Activated naive CD4-positive, alpha-beta T cell treated with anti-CD3 and anti-CD28 coated beads, Interleukin-2, amount 10 ng/mL, durations not matched to agents 7 days and 5 days (primary cell): ENCODE measurements at regions not wholly inside any gene's neighbourhood (a gene's known extent, or its start where the extent isn't known, plus 50 kb on each side); places are given as distances from the start of the nearest gene placed in this dataset.

Source experiments
- CTCF ChIA-PET: fragments of 350-600 bp; sonication (Branson Sonifier 250); formaldehyde crosslinking; loops from one replicate; lab custom pipeline; 2021; ENCODE audit warnings: antibody characterized with exemption; lab: Charles Lee
- DNase-seq: peaks from one replicate; pipeline ENCODE4 v3.0.0-alpha.2; 2020
- H3K27ac Mint-ChIP-seq: one replicate; pipeline ENCODE4 v1.8.0; 2021; ENCODE audit warnings: mild to moderate bottlenecking, moderate library complexity, mixed read lengths
- H3K27me3 Mint-ChIP-seq: one replicate; pipeline ENCODE4 v1.8.0; 2021; ENCODE audit warnings: mild to moderate bottlenecking, mixed read lengths
- H3K36me3 Mint-ChIP-seq: one replicate; pipeline ENCODE4 v1.8.0; 2021; ENCODE audit warnings: mixed read lengths
- H3K4me1 Mint-ChIP-seq: one replicate; pipeline ENCODE4 v1.8.0; 2021; ENCODE audit warnings: mixed read lengths
- H3K4me3 Mint-ChIP-seq: one replicate; pipeline ENCODE4 v1.8.0; 2021; ENCODE audit warnings: mild to moderate bottlenecking, moderate library complexity, mixed read lengths
- H3K9me3 Mint-ChIP-seq: one replicate; pipeline ENCODE4 v1.8.0; 2021; ENCODE audit warnings: mixed read lengths

DNA sequence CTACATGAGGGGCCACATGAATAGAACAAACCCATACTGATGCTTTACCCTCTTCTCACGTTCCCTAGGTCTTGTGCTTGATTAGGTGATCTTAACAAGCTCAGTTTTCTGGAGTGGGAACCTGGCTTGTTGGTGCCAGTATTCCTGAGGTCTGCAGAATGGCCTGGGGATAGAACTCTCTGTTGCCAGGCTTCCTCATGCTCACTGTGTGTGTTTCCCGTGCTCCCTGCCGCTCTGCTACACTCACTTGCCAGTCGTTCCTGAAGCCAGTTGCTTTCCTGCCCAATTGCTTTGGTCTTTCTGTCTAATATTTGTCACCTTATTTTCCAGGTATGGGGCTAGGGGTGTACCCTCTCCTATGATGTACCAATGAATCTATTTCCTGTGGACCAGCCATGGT lies 2111.5 kb upstream of the PIK3C3 start:
- Mint-ChIP-seq H3K9me3 (peaks cover 1% of the 10 kb centered on the region), H3K4me3 (no peak overlapping the region), H3K4me1 (no peaks in the 10 kb centered on the region), H3K36me3 (no peaks in the 10 kb centered on the region), H3K27me3 (peaks cover 14% of the 10 kb centered on the region), H3K27ac (no peak overlapping the region)
- CTCF ChIA-PET, result no interaction called here
- no peak for DNase-seq

DNA sequence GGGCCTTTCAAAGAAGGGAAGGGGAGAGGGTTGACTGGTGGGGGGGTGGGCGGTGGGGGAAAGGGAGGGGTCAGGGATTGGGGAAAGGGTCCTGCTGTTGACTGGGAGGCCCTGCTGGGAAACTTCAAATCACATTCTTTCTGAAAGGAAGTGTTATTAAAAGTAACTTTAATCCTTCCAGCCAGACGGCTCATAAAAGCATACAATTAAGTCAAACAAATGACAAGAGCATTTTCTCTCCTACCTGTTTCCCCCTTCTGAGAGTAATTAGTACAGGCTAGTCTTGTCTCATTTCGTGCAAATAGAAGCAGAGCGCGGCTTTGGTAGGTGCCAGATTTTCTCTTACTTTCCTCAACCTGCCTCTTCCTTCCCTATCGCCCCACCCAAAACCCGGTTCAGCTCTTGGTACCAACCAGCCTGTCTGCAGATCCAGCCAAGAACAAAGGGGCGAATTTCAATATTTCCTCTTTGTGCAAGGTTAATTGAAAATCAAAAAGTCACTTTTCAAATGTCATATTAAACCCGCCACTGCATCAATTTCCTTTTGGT lies 2112.6 kb upstream of the PIK3C3 start:
- Mint-ChIP-seq H3K4me3 (no peak overlapping the region), H3K27ac (no peak overlapping the region), H3K9me3 (peaks cover 3% of the 10 kb centered on the region), H3K4me1 (no peaks in the 10 kb centered on the region), H3K36me3 (no peaks in the 10 kb centered on the region), H3K27me3 (peaks cover 14% of the 10 kb centered on the region)
- DNase-seq, result no peak
- CTCF ChIA-PET, result no interaction called here

- Mint-ChIP-seq H3K4me3 (no peak overlapping the region), H3K27me3 (peaks cover 14% of the 10 kb centered on the region), H3K27ac (no peak overlapping the region), H3K4me1 (no peaks in the 10 kb centered on the region), H3K9me3 (peaks cover 3% of the 10 kb centered on the region), H3K36me3 (no peaks in the 10 kb centered on the region)
- CTCF ChIA-PET, result no interaction called here
- no peak for DNase-seq
These were observed 2113.3 kb upstream of the PIK3C3 start for GRCh38 chr18:39841482-39842365.

GRCh38 chr18:39840856-39841481 lies 2114.1 kb upstream of the PIK3C3 start:
- H3K27me3 Mint-ChIP-seq, result peaks cover 14% of the 10 kb centered on the region
- no peak overlapping the region for H3K4me3 Mint-ChIP-seq
- no peaks in the 10 kb centered on the region for H3K4me1 Mint-ChIP-seq
- no peak overlapping the region for H3K27ac Mint-ChIP-seq
- H3K9me3 Mint-ChIP-seq, result peaks cover 3% of the 10 kb centered on the region
- H3K36me3 Mint-ChIP-seq, result no peaks in the 10 kb centered on the region
- CTCF ChIA-PET, result no interaction called here
- no peak for DNase-seq

DNA sequence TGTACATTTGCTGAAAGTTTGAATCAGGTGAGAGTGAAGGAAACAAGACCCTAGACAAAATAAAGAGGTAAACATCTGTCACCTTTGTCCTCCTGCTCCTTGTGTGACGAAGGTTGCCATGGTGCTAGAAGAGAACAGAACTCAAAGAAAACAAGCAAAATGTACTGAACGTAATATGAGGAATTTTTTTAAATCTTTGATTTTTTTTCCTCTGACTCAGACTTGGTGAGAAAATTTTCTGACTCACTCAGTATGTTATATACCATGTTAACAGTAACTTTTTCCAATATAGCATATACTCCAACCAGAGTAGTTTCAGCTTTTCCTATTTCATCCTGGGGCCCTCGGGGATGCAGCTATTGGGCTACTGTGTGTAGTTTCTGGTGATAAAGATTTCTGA lies 2114.6 kb upstream of the PIK3C3 start:
- CTCF ChIA-PET, result no interaction called here
- H3K27me3 Mint-ChIP-seq, result peaks cover 14% of the 10 kb centered on the region
- no peaks in the 10 kb centered on the region for H3K4me1 Mint-ChIP-seq
- DNase-seq, result no peak
- no peak overlapping the region for H3K4me3 Mint-ChIP-seq
- H3K27ac Mint-ChIP-seq, result no peak overlapping the region
- no peaks in the 10 kb centered on the region for H3K36me3 Mint-ChIP-seq
- H3K9me3 Mint-ChIP-seq, result peaks cover 5% of the 10 kb centered on the region

GRCh38 chr18:39839782-39840181 lies 2115.3 kb upstream of the PIK3C3 start:
- no peaks in the 10 kb centered on the region for H3K4me1 Mint-ChIP-seq
- peaks cover 14% of the 10 kb centered on the region for H3K27me3 Mint-ChIP-seq
- peaks cover 4% of the 10 kb centered on the region for H3K9me3 Mint-ChIP-seq
- H3K27ac Mint-ChIP-seq, result no peak overlapping the region
- CTCF ChIA-PET, result no interaction called here
- no peak overlapping the region for H3K4me3 Mint-ChIP-seq
- no peak for DNase-seq
- no peaks in the 10 kb centered on the region for H3K36me3 Mint-ChIP-seq

GRCh38 chr18:39838831-39839230 lies 2116.2 kb upstream of the PIK3C3 start:
- no peak for DNase-seq
- H3K9me3 Mint-ChIP-seq, result peaks cover 4% of the 10 kb centered on the region
- no peak overlapping the region for H3K4me3 Mint-ChIP-seq
- H3K4me1 Mint-ChIP-seq, result no peaks in the 10 kb centered on the region
- no peaks in the 10 kb centered on the region for H3K36me3 Mint-ChIP-seq
- CTCF ChIA-PET, result no interaction called here
- H3K27ac Mint-ChIP-seq, result no peak overlapping the region
- peaks cover 14% of the 10 kb centered on the region for H3K27me3 Mint-ChIP-seq

DNA sequence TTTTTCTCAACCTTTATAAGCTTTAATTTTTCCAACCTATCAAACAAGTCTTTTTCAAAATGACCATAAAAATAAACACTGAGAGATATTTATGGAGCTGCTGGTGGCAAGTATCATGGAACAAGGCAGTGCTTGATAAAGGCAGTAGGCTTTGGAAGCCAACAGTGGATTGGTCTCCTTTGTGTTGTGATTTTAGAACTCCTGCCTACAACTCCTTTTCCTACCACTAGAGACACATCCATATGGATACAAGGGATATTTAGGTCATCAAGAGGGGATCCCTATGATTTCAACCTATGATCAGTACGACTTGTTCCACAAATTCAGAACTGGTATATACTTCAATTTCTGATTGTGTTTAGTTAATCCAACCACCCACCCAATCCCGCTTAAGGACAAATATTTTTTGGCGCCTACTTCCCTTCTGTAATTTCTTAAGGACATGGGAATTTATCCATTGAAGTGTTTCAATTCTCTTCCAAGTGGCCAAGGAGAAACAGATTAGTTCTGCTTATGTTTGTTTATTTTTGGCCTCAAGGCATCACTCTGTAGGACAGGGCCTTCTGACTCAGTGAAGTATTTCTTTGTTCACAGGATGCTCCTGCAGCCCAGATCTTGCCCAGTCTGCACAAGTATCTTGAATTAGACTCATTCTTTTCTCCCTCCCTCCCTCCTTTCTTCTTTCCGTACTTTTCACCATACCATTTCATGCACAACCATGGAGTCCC lies 2119.6 kb upstream of the PIK3C3 start:
- CTCF ChIA-PET, result no interaction called here
- H3K9me3 Mint-ChIP-seq, result peaks cover 4% of the 10 kb centered on the region
- no peaks in the 10 kb centered on the region for H3K27me3 Mint-ChIP-seq
- DNase-seq, result no peak
- no peak overlapping the region for H3K27ac Mint-ChIP-seq
- no peak overlapping the region for H3K4me3 Mint-ChIP-seq
- no peaks in the 10 kb centered on the region for H3K4me1 Mint-ChIP-seq
- no peaks in the 10 kb centered on the region for H3K36me3 Mint-ChIP-seq

DNA sequence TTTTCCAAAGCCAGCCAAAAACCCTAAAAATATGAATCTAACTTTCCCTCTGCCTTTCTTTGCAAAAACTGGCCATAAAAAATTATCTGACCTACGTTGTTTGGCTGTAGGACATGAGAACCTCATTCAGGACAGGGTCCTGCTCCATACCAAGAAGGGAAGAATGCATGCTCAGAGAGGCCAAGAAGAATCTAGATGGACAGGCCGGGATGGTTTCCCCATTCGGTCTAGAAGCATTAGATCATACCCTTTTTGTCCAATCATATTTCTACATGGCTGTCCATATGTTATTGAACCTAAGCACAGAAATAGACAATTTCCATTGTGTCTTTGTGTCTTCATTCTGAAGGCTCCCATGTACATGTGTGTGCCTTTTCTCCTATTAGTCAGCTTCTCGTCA lies 2120.4 kb upstream of the PIK3C3 start:
- H3K4me3 Mint-ChIP-seq, result no peak overlapping the region

DNA sequence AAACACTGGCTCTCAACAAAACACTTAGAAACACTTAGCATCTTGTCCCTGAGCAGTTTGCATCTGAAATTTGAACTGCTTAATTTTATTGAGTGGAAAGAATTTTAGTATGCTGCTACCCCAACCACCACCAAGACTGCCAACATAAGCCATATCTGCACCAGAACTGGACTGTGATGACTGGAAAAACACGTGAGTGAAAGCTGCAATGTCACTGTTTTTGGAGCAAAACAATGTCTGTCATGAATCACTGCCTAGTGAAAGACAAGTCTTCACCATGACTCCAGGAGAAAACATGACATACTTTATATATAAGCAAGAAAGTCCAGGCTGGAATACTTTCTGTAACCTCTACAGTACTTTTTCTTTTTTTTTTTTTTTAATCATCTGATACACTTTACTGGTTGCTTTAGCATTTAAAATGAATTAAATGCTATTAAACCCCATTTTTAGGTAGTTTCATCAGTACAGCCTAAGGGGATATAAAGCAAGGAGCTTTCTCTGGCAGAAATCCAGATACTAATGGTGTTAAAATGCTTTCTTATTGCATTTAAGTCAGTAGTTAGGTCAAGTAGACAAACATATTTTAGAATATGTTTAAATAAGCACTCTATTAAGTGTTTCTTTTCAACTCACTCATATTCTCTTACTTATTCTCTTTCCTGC lies 2129.4 kb upstream of the PIK3C3 start:
- Mint-ChIP-seq H3K36me3 (no peaks in the 10 kb centered on the region), H3K4me3 (no peak overlapping the region), H3K27ac (no peak overlapping the region), H3K9me3 (no peaks in the 10 kb centered on the region), H3K27me3 (no peaks in the 10 kb centered on the region), H3K4me1 (no peaks in the 10 kb centered on the region)
- CTCF ChIA-PET, result no interaction called here
- no peak for DNase-seq

More for the DNA sequence above, 2120.4 kb upstream of the PIK3C3 start:
- Mint-ChIP-seq H3K27me3 (no peaks in the 10 kb centered on the region), H3K36me3 (no peaks in the 10 kb centered on the region), H3K9me3 (peaks cover 4% of the 10 kb centered on the region), H3K4me1 (no peaks in the 10 kb centered on the region), H3K27ac (no peak overlapping the region)
- no peak for DNase-seq
- CTCF ChIA-PET, result no interaction called here

DNA sequence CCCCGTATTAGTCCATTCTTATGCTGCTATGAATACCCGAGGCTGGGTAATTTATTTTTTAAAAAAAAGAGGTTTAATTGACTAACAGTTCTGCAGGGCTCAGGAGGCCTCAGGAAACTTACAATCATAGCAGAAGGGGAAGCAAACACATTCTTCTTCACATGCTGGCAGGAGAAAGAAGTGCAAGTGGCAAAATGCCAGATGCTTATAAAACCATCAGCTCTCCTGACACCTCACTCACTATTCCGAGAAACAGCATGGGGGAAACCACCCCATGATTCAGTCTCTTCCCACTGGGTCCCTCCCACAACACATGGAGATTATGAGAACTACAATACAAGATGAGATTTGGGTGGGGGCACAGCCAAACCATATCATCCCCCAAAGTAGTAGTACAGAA lies 2148.5 kb upstream of the PIK3C3 start:
- CTCF ChIA-PET, result no interaction called here
- Mint-ChIP-seq H3K36me3 (no peaks in the 10 kb centered on the region), H3K9me3 (peaks cover 19% of the 10 kb centered on the region), H3K4me1 (no peaks in the 10 kb centered on the region), H3K27me3 (no peaks in the 10 kb centered on the region), H3K27ac (no peak overlapping the region), H3K4me3 (no peak overlapping the region)
- no peak for DNase-seq

DNA sequence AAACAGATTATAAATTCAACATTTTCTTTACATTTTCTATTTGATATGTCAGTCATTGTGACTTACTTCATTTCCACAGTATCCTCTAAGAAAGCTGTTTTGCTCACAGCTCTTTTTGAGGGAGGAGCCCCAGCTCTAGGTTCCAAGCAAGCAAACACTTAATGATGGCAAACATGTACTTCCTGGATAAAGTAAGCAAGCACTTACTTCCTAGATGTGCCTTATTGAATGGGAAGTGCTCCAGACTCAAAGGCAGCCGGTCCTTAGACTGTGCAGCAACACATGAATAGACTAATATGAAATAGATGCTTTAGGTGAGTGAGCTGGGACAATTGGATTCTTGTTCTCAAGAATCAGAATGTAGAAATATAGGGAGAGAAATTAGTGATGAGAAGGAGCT lies 2149.8 kb upstream of the PIK3C3 start:
- no peak for DNase-seq
- Mint-ChIP-seq H3K27me3 (no peaks in the 10 kb centered on the region), H3K27ac (no peak overlapping the region), H3K36me3 (no peaks in the 10 kb centered on the region), H3K9me3 (peaks cover 20% of the 10 kb centered on the region), H3K4me3 (no peak overlapping the region), H3K4me1 (no peaks in the 10 kb centered on the region)
- CTCF ChIA-PET, result no interaction called here

GRCh38 chr18:39802648-39803229 lies 2152.3 kb upstream of the PIK3C3 start:
- H3K36me3 Mint-ChIP-seq, result no peaks in the 10 kb centered on the region
- H3K9me3 Mint-ChIP-seq, result peaks cover 23% of the 10 kb centered on the region
- no peak overlapping the region for H3K4me3 Mint-ChIP-seq
- H3K27me3 Mint-ChIP-seq, result no peaks in the 10 kb centered on the region
- no peak for DNase-seq
- no peak overlapping the region for H3K27ac Mint-ChIP-seq
- H3K4me1 Mint-ChIP-seq, result peaks cover 3% of the 10 kb centered on the region
- CTCF ChIA-PET, result no interaction called here

- H3K4me3 Mint-ChIP-seq, result no peak overlapping the region
- H3K36me3 Mint-ChIP-seq, result no peaks in the 10 kb centered on the region
- peaks cover 23% of the 10 kb centered on the region for H3K9me3 Mint-ChIP-seq
- CTCF ChIA-PET, result no interaction called here
- peaks cover 3% of the 10 kb centered on the region for H3K4me1 Mint-ChIP-seq
- H3K27ac Mint-ChIP-seq, result no peak overlapping the region
- H3K27me3 Mint-ChIP-seq, result no peaks in the 10 kb centered on the region
- DNase-seq, result no peak
These were observed 2153.2 kb upstream of the PIK3C3 start for GRCh38 chr18:39801848-39802247.
